Central memory CD8-positive, alpha-beta T cell (primary cell): ENCODE measurements at regions not wholly inside any gene's neighbourhood (a gene's known extent, or its start where the extent isn't known, plus 50 kb on each side); places are given as distances from the start of the nearest gene placed in this dataset.

ENCODE experiments used
- ATAC-seq: fragments of 150-1000 bp; cut with Tn5 transposase; replicated peaks from 2 replicates; pipeline ENCODE4 v1.10.0; 2022; ENCODE audit warnings: mild to moderate bottlenecking, moderate FRiP score, moderate number of reproducible peaks; ENCODE audit not compliant: poor library complexity, severe bottlenecking; ENCODE audit errors: extremely low read depth
- DNase-seq, 2 donors: peaks; one replicate each; pipeline ENCODE4 v3.0.0; 2021; ENCODE audit warnings: low spot score in 2 of 2
- H3K27ac Mint-ChIP-seq: one replicate; pipeline ENCODE4 v1.8.0; 2022; ENCODE audit warnings: low read depth, mild to moderate bottlenecking, moderate library complexity, mixed read lengths
- H3K27me3 Mint-ChIP-seq: one replicate; pipeline ENCODE4 v1.8.0; 2022; ENCODE audit warnings: mixed read lengths
- H3K36me3 Mint-ChIP-seq: one replicate; pipeline ENCODE4 v1.8.0; 2022; ENCODE audit warnings: mild to moderate bottlenecking, moderate library complexity, mixed read lengths; ENCODE audit not compliant: insufficient read depth
- H3K4me1 Mint-ChIP-seq: one replicate; pipeline ENCODE4 v1.8.0; 2022; ENCODE audit warnings: mixed read lengths
- H3K4me3 Mint-ChIP-seq: one replicate; pipeline ENCODE4 v1.8.0; 2022; ENCODE audit warnings: mild to moderate bottlenecking, moderate library complexity, mixed read lengths
- H3K9me3 Mint-ChIP-seq: one replicate; pipeline ENCODE4 v1.8.0; 2022; ENCODE audit warnings: mixed read lengths

- no peaks in the 10 kb centered on the region for H3K9me3 Mint-ChIP-seq
- ATAC-seq (no peak), DNase-seq (no peak)
- H3K4me1 Mint-ChIP-seq: no peaks in the 10 kb centered on the region
- H3K27me3 Mint-ChIP-seq: peaks cover 27% of the 10 kb centered on the region
- no peak overlapping the region for H3K4me3 Mint-ChIP-seq
- H3K27ac Mint-ChIP-seq: no peak overlapping the region
- H3K36me3 Mint-ChIP-seq: peaks cover 4% of the 10 kb centered on the region
Measured at GRCh38 chr3:41138146-41138545, 61.2 kb upstream of the CTNNB1 start.

GRCh38 chr3:41138601-41139000 is 60.7 kb upstream of the CTNNB1 start:
- H3K27ac Mint-ChIP-seq: no peak overlapping the region
- H3K4me3 Mint-ChIP-seq: no peak overlapping the region
- no peaks in the 10 kb centered on the region for H3K4me1 Mint-ChIP-seq
- H3K36me3 Mint-ChIP-seq: peaks cover 2% of the 10 kb centered on the region
- peaks cover 32% of the 10 kb centered on the region for H3K27me3 Mint-ChIP-seq
- no peaks in the 10 kb centered on the region for H3K9me3 Mint-ChIP-seq
- DNase-seq (no peak), ATAC-seq (no peak)

GRCh38 chr3:41140242-41140641 is 59.1 kb upstream of the CTNNB1 start:
- Mint-ChIP-seq H3K4me3 (no peak overlapping the region), H3K27ac (no peak overlapping the region), H3K4me1 (no peaks in the 10 kb centered on the region), H3K27me3 (peaks cover 40% of the 10 kb centered on the region), H3K36me3 (peaks cover 2% of the 10 kb centered on the region), H3K9me3 (no peaks in the 10 kb centered on the region)
- DNase-seq: no peak
- ATAC-seq: no peak

- DNase-seq (no peak), ATAC-seq (no peak)
- Mint-ChIP-seq H3K36me3 (no peaks in the 10 kb centered on the region), H3K4me1 (no peaks in the 10 kb centered on the region), H3K9me3 (peaks cover 6% of the 10 kb centered on the region), H3K4me3 (no peak overlapping the region), H3K27me3 (peaks cover 40% of the 10 kb centered on the region), H3K27ac (no peak overlapping the region)
Measured at GRCh38 chr3:41141433-41142167, 57.7 kb upstream of the CTNNB1 start.

GRCh38 chr3:41143421-41144031 is 55.8 kb upstream of the CTNNB1 start:
- ATAC-seq (no peak), DNase-seq (no peak)
- H3K4me3 Mint-ChIP-seq: no peak overlapping the region
- peaks cover 17% of the 10 kb centered on the region for H3K9me3 Mint-ChIP-seq
- H3K36me3 Mint-ChIP-seq: no peaks in the 10 kb centered on the region
- H3K27ac Mint-ChIP-seq: no peak overlapping the region
- H3K27me3 Mint-ChIP-seq: peaks cover 59% of the 10 kb centered on the region
- H3K4me1 Mint-ChIP-seq: no peaks in the 10 kb centered on the region

GRCh38 chr3:41144631-41145030 is 54.7 kb upstream of the CTNNB1 start:
- peaks cover 17% of the 10 kb centered on the region for H3K9me3 Mint-ChIP-seq
- no peaks in the 10 kb centered on the region for H3K36me3 Mint-ChIP-seq
- no peak overlapping the region for H3K4me3 Mint-ChIP-seq
- ATAC-seq: no peak
- no peaks in the 10 kb centered on the region for H3K4me1 Mint-ChIP-seq
- no peak overlapping the region for H3K27ac Mint-ChIP-seq
- H3K27me3 Mint-ChIP-seq: peaks cover 64% of the 10 kb centered on the region
- DNase-seq: no peak

- ATAC-seq: no peak
- Mint-ChIP-seq H3K4me3 (no peak overlapping the region), H3K4me1 (no peaks in the 10 kb centered on the region), H3K27ac (no peak overlapping the region), H3K9me3 (peaks cover 17% of the 10 kb centered on the region), H3K27me3 (peaks cover 34% of the 10 kb centered on the region), H3K36me3 (no peaks in the 10 kb centered on the region)
- DNase-seq: no peak
Measured at GRCh38 chr3:41148478-41148877, 50.8 kb upstream of the CTNNB1 start.

- no peak overlapping the region for H3K27ac Mint-ChIP-seq
- H3K4me1 Mint-ChIP-seq: no peaks in the 10 kb centered on the region
- no peaks in the 10 kb centered on the region for H3K36me3 Mint-ChIP-seq
- ATAC-seq: no peak
- H3K27me3 Mint-ChIP-seq: peaks cover 30% of the 10 kb centered on the region
- no peak for DNase-seq
- no peak overlapping the region for H3K4me3 Mint-ChIP-seq
- peaks cover 17% of the 10 kb centered on the region for H3K9me3 Mint-ChIP-seq
Measured at GRCh38 chr3:41148901-41149300, 50.4 kb upstream of the CTNNB1 start.
